Endothelial cell (in vitro differentiated cells): ENCODE measurements at regions not wholly inside any gene's neighbourhood (a gene's known extent, or its start where the extent isn't known, plus 50 kb on each side); places are given as distances from the start of the nearest gene placed in this dataset.

ENCODE experiments used
- DNase-seq: peaks from one replicate; pipeline ENCODE4 v3.0.0; 2021; ENCODE audit warnings: low spot score
- H3K27ac Mint-ChIP-seq: one replicate; pipeline ENCODE4 v1.8.0; 2021; ENCODE audit warnings: mixed read lengths, inconsistent platforms; ENCODE audit not compliant: unreplicated experiment
- H3K27me3 Mint-ChIP-seq: one replicate; pipeline ENCODE4 v1.8.0; 2021; ENCODE audit warnings: mild to moderate bottlenecking, moderate library complexity, mixed read lengths, inconsistent platforms; ENCODE audit not compliant: unreplicated experiment
- H3K36me3 Mint-ChIP-seq: one replicate; pipeline ENCODE4 v1.8.0; 2021; ENCODE audit warnings: mild to moderate bottlenecking, low read depth, mixed read lengths, inconsistent platforms; ENCODE audit not compliant: unreplicated experiment
- H3K4me1 Mint-ChIP-seq: one replicate; pipeline ENCODE4 v1.8.0; 2021; ENCODE audit warnings: mild to moderate bottlenecking, mixed read lengths, inconsistent platforms; ENCODE audit not compliant: unreplicated experiment
- H3K4me3 Mint-ChIP-seq: one replicate; pipeline ENCODE4 v1.8.0; 2021; ENCODE audit warnings: mild to moderate bottlenecking, mixed read lengths, inconsistent platforms; ENCODE audit not compliant: unreplicated experiment
- H3K9me3 Mint-ChIP-seq: one replicate; pipeline ENCODE4 v1.8.0; 2021; ENCODE audit warnings: mixed read lengths, inconsistent platforms; ENCODE audit not compliant: unreplicated experiment
- TF ChIP-seq, protein P1 (sequence below): fragments of 200-600 bp; sonication (generic); IDR thresholded peaks from one replicate; pipeline ENCODE4 v1.5.0; 2021; ENCODE audit warnings: antibody characterized with exemption; ENCODE audit not compliant: unreplicated experiment

DNA sequence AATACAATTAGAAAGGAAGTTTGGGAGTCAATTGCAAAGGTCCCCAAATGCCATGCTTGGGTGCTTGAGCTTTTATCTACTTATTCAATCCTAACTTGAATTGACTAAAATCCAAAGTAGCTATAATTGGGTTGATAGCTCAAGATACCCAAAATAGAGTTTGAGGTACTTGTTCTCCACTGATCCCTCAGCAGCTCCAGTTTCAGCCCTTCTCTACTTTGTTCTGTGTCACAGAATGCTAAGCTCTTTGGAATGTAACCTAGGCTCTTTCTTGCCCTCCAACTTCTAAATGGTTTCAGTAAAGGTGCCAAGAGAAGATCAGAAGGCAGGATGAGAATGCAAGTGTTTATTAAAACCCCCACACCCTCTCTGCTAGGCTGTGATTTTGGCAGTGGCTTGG, 251.4 kb upstream of the CLEC14A start:
- Mint-ChIP-seq H3K4me3 (no peak overlapping the region), H3K27ac (no peak overlapping the region), H3K4me1 (no peaks in the 10 kb centered on the region), H3K9me3 (no peaks in the 10 kb centered on the region), H3K27me3 (no peaks in the 10 kb centered on the region), H3K36me3 (no peaks in the 10 kb centered on the region)
- TF ChIP-seq, protein P1, sequence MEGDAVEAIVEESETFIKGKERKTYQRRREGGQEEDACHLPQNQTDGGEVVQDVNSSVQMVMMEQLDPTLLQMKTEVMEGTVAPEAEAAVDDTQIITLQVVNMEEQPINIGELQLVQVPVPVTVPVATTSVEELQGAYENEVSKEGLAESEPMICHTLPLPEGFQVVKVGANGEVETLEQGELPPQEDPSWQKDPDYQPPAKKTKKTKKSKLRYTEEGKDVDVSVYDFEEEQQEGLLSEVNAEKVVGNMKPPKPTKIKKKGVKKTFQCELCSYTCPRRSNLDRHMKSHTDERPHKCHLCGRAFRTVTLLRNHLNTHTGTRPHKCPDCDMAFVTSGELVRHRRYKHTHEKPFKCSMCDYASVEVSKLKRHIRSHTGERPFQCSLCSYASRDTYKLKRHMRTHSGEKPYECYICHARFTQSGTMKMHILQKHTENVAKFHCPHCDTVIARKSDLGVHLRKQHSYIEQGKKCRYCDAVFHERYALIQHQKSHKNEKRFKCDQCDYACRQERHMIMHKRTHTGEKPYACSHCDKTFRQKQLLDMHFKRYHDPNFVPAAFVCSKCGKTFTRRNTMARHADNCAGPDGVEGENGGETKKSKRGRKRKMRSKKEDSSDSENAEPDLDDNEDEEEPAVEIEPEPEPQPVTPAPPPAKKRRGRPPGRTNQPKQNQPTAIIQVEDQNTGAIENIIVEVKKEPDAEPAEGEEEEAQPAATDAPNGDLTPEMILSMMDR: no peak
- DNase-seq: no peak

- Mint-ChIP-seq H3K27ac (no peak overlapping the region), H3K4me1 (no peaks in the 10 kb centered on the region), H3K36me3 (no peaks in the 10 kb centered on the region), H3K4me3 (no peak overlapping the region), H3K9me3 (no peaks in the 10 kb centered on the region), H3K27me3 (no peaks in the 10 kb centered on the region)
- TF ChIP-seq, protein P1: no peak
- no peak for DNase-seq
Measured at GRCh38 chr14:38505973-38506249, 250.0 kb upstream of the CLEC14A start.

GRCh38 chr14:38505221-38505972, 249.5 kb upstream of the CLEC14A start:
- Mint-ChIP-seq H3K4me3 (no peak overlapping the region), H3K27ac (no peak overlapping the region), H3K27me3 (no peaks in the 10 kb centered on the region), H3K36me3 (no peaks in the 10 kb centered on the region), H3K4me1 (no peaks in the 10 kb centered on the region), H3K9me3 (no peaks in the 10 kb centered on the region)
- no peak for DNase-seq
- TF ChIP-seq, protein P1: no peak

GRCh38 chr14:38504175-38504574, 248.3 kb upstream of the CLEC14A start:
- DNase-seq: no peak
- TF ChIP-seq, protein P1: no peak
- H3K36me3 Mint-ChIP-seq: no peaks in the 10 kb centered on the region
- no peak overlapping the region for H3K27ac Mint-ChIP-seq
- H3K4me1 Mint-ChIP-seq: no peaks in the 10 kb centered on the region
- no peaks in the 10 kb centered on the region for H3K27me3 Mint-ChIP-seq
- H3K9me3 Mint-ChIP-seq: no peaks in the 10 kb centered on the region
- no peak overlapping the region for H3K4me3 Mint-ChIP-seq

- Mint-ChIP-seq H3K9me3 (no peaks in the 10 kb centered on the region), H3K4me3 (no peak overlapping the region), H3K27ac (no peak overlapping the region), H3K27me3 (no peaks in the 10 kb centered on the region), H3K4me1 (no peaks in the 10 kb centered on the region), H3K36me3 (no peaks in the 10 kb centered on the region)
- no peak for DNase-seq
- TF ChIP-seq, protein P1: no peak
Measured at GRCh38 chr14:38502239-38502638, 246.3 kb upstream of the CLEC14A start.
